ENCODE measurements at regions not wholly inside any gene's neighbourhood (a gene's known extent, or its start where the extent isn't known, plus 50 kb on each side); places are given as distances from the start of the nearest gene placed in this dataset.

DNA sequence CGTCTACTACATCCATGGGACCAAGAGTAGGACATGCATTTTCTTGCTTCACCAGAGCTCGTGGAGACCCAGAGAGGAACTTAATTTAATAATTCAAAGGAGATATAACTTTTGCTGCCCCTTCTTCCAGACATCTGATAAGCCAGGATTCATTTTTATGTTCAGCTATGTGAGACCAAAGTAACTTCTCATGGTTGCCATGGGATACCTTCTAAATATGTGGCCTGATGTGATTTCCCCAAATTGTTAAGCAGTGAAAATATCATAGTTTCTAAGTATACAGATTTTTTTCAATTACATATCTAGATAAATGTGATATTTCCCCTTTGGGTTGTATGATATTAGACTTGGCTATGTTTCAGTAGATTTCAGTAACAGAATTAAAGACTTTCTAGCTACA lies 185.5 kb upstream of the FN1 start (continued):
- TF ChIP-seq, protein P1, sequence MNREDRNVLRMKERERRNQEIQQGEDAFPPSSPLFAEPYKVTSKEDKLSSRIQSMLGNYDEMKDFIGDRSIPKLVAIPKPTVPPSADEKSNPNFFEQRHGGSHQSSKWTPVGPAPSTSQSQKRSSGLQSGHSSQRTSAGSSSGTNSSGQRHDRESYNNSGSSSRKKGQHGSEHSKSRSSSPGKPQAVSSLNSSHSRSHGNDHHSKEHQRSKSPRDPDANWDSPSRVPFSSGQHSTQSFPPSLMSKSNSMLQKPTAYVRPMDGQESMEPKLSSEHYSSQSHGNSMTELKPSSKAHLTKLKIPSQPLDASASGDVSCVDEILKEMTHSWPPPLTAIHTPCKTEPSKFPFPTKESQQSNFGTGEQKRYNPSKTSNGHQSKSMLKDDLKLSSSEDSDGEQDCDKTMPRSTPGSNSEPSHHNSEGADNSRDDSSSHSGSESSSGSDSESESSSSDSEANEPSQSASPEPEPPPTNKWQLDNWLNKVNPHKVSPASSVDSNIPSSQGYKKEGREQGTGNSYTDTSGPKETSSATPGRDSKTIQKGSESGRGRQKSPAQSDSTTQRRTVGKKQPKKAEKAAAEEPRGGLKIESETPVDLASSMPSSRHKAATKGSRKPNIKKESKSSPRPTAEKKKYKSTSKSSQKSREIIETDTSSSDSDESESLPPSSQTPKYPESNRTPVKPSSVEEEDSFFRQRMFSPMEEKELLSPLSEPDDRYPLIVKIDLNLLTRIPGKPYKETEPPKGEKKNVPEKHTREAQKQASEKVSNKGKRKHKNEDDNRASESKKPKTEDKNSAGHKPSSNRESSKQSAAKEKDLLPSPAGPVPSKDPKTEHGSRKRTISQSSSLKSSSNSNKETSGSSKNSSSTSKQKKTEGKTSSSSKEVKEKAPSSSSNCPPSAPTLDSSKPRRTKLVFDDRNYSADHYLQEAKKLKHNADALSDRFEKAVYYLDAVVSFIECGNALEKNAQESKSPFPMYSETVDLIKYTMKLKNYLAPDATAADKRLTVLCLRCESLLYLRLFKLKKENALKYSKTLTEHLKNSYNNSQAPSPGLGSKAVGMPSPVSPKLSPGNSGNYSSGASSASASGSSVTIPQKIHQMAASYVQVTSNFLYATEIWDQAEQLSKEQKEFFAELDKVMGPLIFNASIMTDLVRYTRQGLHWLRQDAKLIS (CRISPR knock-in tag; IDR thresholded peaks at IDR 0.05; ENCODE audit: borderline replicate concordance) = no peak
- TF ChIP-seq, protein P2, sequence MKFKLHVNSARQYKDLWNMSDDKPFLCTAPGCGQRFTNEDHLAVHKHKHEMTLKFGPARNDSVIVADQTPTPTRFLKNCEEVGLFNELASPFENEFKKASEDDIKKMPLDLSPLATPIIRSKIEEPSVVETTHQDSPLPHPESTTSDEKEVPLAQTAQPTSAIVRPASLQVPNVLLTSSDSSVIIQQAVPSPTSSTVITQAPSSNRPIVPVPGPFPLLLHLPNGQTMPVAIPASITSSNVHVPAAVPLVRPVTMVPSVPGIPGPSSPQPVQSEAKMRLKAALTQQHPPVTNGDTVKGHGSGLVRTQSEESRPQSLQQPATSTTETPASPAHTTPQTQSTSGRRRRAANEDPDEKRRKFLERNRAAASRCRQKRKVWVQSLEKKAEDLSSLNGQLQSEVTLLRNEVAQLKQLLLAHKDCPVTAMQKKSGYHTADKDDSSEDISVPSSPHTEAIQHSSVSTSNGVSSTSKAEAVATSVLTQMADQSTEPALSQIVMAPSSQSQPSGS (CRISPR knock-in tag; IDR thresholded peaks at IDR 0.05; ENCODE audit: borderline replicate concordance, low read depth) = no peak
- TF ChIP-seq, protein P3, sequence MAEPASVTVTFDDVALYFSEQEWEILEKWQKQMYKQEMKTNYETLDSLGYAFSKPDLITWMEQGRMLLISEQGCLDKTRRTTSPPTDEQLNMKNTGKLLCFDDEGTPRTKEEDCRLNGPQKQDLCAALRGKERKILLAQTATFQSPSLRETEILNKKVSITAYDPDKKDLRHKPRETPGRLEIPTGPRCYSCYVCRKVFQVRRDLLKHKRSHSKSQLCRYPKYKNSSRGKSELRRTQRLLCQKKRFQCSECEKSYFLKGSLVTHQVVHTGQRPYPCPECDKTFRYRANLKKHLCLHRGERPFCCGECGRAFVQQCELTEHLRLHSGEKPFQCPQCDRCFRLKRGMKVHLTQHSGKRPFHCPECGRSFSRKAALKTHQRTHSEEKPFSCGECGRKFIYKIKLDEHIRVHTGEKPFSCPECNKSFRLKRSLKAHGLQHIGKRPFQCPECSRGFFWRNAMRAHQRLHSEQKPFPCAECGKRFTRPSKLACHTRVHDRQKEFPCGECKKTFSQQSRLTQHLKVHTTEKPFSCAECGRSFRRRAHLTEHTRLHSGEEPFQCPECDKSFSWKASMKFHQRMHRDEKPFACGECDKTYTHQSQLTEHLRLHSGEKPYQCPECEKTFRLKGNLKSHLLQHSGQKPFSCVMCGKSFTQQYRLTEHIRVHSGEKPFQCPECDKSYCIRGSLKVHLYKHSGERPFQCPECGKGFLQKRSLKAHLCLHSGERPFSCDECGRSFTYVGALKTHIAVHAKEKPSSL (CRISPR knock-in tag; conservative IDR thresholded peaks at IDR 0.05) = no peak

DNA sequence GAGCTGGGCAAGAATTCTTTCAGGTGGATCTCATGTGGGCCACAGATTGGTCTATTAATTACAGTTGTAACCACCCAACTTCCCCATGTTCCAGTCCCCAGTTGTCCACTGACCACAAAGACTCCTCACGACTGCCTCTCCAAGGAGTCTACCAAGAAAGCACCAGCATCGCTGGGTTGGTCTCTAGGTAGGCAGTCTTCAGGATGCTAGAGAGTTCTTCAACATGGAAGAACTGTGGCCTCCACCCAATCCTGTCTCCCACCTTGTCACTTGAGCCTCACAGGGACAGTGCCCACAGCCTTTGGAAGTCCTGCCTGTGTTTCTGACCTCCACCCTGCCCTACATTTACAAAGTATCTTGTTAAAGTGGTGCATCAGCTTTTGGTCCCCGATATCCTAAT lies 184.7 kb upstream of the FN1 start:
- CTCF ChIA-PET = no interaction called here
- TF ChIP-seq FOXK1 (CRISPR knock-in tag; IDR thresholded peaks at IDR 0.05) = no peak
- TF ChIP-seq, protein P4, sequence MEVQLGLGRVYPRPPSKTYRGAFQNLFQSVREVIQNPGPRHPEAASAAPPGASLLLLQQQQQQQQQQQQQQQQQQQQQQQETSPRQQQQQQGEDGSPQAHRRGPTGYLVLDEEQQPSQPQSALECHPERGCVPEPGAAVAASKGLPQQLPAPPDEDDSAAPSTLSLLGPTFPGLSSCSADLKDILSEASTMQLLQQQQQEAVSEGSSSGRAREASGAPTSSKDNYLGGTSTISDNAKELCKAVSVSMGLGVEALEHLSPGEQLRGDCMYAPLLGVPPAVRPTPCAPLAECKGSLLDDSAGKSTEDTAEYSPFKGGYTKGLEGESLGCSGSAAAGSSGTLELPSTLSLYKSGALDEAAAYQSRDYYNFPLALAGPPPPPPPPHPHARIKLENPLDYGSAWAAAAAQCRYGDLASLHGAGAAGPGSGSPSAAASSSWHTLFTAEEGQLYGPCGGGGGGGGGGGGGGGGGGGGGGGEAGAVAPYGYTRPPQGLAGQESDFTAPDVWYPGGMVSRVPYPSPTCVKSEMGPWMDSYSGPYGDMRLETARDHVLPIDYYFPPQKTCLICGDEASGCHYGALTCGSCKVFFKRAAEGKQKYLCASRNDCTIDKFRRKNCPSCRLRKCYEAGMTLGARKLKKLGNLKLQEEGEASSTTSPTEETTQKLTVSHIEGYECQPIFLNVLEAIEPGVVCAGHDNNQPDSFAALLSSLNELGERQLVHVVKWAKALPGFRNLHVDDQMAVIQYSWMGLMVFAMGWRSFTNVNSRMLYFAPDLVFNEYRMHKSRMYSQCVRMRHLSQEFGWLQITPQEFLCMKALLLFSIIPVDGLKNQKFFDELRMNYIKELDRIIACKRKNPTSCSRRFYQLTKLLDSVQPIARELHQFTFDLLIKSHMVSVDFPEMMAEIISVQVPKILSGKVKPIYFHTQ (CRISPR knock-in tag; IDR thresholded peaks at IDR 0.05) = no peak
- TF ChIP-seq GRHL2 (CRISPR knock-in tag; IDR thresholded peaks at IDR 0.05; ENCODE audit: insufficient replicate concordance, severe bottlenecking) = no peak
- TF ChIP-seq, protein P5, sequence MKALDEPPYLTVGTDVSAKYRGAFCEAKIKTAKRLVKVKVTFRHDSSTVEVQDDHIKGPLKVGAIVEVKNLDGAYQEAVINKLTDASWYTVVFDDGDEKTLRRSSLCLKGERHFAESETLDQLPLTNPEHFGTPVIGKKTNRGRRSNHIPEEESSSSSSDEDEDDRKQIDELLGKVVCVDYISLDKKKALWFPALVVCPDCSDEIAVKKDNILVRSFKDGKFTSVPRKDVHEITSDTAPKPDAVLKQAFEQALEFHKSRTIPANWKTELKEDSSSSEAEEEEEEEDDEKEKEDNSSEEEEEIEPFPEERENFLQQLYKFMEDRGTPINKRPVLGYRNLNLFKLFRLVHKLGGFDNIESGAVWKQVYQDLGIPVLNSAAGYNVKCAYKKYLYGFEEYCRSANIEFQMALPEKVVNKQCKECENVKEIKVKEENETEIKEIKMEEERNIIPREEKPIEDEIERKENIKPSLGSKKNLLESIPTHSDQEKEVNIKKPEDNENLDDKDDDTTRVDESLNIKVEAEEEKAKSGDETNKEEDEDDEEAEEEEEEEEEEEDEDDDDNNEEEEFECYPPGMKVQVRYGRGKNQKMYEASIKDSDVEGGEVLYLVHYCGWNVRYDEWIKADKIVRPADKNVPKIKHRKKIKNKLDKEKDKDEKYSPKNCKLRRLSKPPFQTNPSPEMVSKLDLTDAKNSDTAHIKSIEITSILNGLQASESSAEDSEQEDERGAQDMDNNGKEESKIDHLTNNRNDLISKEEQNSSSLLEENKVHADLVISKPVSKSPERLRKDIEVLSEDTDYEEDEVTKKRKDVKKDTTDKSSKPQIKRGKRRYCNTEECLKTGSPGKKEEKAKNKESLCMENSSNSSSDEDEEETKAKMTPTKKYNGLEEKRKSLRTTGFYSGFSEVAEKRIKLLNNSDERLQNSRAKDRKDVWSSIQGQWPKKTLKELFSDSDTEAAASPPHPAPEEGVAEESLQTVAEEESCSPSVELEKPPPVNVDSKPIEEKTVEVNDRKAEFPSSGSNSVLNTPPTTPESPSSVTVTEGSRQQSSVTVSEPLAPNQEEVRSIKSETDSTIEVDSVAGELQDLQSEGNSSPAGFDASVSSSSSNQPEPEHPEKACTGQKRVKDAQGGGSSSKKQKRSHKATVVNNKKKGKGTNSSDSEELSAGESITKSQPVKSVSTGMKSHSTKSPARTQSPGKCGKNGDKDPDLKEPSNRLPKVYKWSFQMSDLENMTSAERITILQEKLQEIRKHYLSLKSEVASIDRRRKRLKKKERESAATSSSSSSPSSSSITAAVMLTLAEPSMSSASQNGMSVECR (CRISPR knock-in tag; IDR thresholded peaks at IDR 0.05; ENCODE audit: borderline replicate concordance) = no peak
- no peak for TF ChIP-seq ZNF416 (CRISPR knock-in tag; IDR thresholded peaks at IDR 0.05)
- no peak for TF ChIP-seq RELA (CRISPR knock-in tag; IDR thresholded peaks at IDR 0.05; ENCODE audit: borderline replicate concordance)
- no peak for TF ChIP-seq ZBTB21 (CRISPR knock-in tag; IDR thresholded peaks at IDR 0.05; ENCODE audit: borderline replicate concordance)
- TF ChIP-seq, protein P6, sequence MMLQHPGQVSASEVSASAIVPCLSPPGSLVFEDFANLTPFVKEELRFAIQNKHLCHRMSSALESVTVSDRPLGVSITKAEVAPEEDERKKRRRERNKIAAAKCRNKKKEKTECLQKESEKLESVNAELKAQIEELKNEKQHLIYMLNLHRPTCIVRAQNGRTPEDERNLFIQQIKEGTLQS (CRISPR knock-in tag; conservative IDR thresholded peaks at IDR 0.05) = no peak
- TF ChIP-seq, protein P7, sequence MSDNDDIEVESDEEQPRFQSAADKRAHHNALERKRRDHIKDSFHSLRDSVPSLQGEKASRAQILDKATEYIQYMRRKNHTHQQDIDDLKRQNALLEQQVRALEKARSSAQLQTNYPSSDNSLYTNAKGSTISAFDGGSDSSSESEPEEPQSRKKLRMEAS (CRISPR knock-in tag; IDR thresholded peaks at IDR 0.05) = no peak
- no peak for TF ChIP-seq TCF7 (CRISPR knock-in tag; IDR thresholded peaks at IDR 0.05; ENCODE audit: low read depth)
- TF ChIP-seq, protein P8, sequence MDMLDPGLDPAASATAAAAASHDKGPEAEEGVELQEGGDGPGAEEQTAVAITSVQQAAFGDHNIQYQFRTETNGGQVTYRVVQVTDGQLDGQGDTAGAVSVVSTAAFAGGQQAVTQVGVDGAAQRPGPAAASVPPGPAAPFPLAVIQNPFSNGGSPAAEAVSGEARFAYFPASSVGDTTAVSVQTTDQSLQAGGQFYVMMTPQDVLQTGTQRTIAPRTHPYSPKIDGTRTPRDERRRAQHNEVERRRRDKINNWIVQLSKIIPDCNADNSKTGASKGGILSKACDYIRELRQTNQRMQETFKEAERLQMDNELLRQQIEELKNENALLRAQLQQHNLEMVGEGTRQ (CRISPR knock-in tag; IDR thresholded peaks at IDR 0.05) = no peak
- no peak for TF ChIP-seq NR3C1 (CRISPR knock-in tag; conservative IDR thresholded peaks at IDR 0.05; ENCODE audit: low read depth)
- TF ChIP-seq IRF2 (CRISPR knock-in tag; IDR thresholded peaks at IDR 0.05; ENCODE audit: borderline replicate concordance, low read depth) = no peak
- TF ChIP-seq RORB (CRISPR knock-in tag; IDR thresholded peaks at IDR 0.05) = no peak
- no peak for TF ChIP-seq TEAD4 (CRISPR knock-in tag; IDR thresholded peaks at IDR 0.05)
- TF ChIP-seq, protein P9, sequence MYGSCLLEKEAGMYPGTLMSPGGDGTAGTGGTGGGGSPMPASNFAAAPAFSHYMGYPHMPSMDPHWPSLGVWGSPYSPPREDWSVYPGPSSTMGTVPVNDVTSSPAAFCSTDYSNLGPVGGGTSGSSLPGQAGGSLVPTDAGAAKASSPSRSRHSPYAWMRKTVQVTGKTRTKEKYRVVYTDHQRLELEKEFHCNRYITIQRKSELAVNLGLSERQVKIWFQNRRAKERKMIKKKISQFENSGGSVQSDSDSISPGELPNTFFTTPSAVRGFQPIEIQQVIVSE (CRISPR knock-in tag; IDR thresholded peaks at IDR 0.05; ENCODE audit: borderline replicate concordance) = no peak

More for the DNA sequence above, 184.7 kb upstream of the FN1 start:
- H3K4me1 Mint-ChIP-seq = peaks cover 33% of the 10 kb centered on the region
- peaks cover 17% of the 10 kb centered on the region for H3K9me3 Mint-ChIP-seq
- H3K27me3 Mint-ChIP-seq (ENCODE audit: low read depth) = no peaks in the 10 kb centered on the region
- H3K4me3 Mint-ChIP-seq = no peak overlapping the region
- no peak for DNase-seq (ENCODE audit: low spot score)
- H3K27ac Mint-ChIP-seq = no peak overlapping the region
- ATAC-seq = no peak
- peaks cover 14% of the 10 kb centered on the region for H3K36me3 Mint-ChIP-seq
- POLR2A ChIA-PET = no interaction called here
